K562 (cell line): ENCODE measurements at regions not wholly inside any gene's neighbourhood (a gene's known extent, or its start where the extent isn't known, plus 50 kb on each side); places are given as distances from the start of the nearest gene placed in this dataset.
A peak's percentile ranks its signal among the peaks of the same experiment; 100 is the strongest.

Experiments
- ATAC-seq: fragments of 200-7000 bp; cut with Tn5 transposase; 3 replicates; pipeline ENCODE4 v1.9.1; 2020; ENCODE audit warnings: moderate library complexity
- BruUV-seq: library from RNA; stranded (reverse); fragments of 400-500 nt; replicated peaks from 2 replicates; lab custom pipeline; 2021; lab: Mats Ljungman, UMichigan
- CTCF ChIA-PET: fragments of 300-600 bp; formaldehyde crosslinking; extraction: SDS; loops from one replicate; lab custom pipeline; 2021; ENCODE audit warnings: low intra/inter-chr PET ratio; lab: Yijun Ruan, JAX
- POLR2A ChIA-PET: fragments of 300-600, 350-650 bp; sonication (Branson Sonifier 250); formaldehyde crosslinking; extraction: SDS; loops from one replicate; lab custom pipeline; 2021; ENCODE audit warnings: antibody characterized with exemption, inconsistent platforms; lab: Yijun Ruan, JAX
- DNase-seq, 4 experiments: peaks; one replicate each; pipeline versions ENCODE4 v3.0.0 to v3.0.0-alpha.2; 2011 to 2018; ENCODE audit warnings: low spot score in 3 of 4, mixed read lengths in 3 of 4; ENCODE audit errors: extremely low read depth in 1 of 4
- FAIRE-seq: peaks from 2 replicates; lab custom pipeline; 2011; peaks lifted over from hg19 to GRCh38; lab: Jason Lieb, UNC
- H2AFZ ChIP-seq: 2 replicates; pipeline ENCODE4 v1.6.0; 2011; ENCODE audit warnings: low read depth, low read length, control low read depth, inconsistent platforms
- H3K27ac ChIP-seq: fragments of 200-600 bp; 3 replicates; pipeline ENCODE4 v1.8.0; 2011; ENCODE audit warnings: low read depth, mild to moderate bottlenecking, control low read depth, inconsistent platforms, low read length, moderate library complexity, mixed read lengths; ENCODE audit errors: extremely low read depth
- H3K27me3 ChIP-seq, 2 experiments: fragments of 300-600 bp in 1 of 2; 2 replicates in 1 of 2; 3 replicates in 1 of 2; pipeline versions ENCODE4 v1.6.0 to v1.8.0; 2011; ENCODE audit warnings: inconsistent platforms in 2 of 2, low read length in 2 of 2, mild to moderate bottlenecking in 1 of 2, mixed read lengths in 1 of 2, moderate library complexity in 1 of 2; ENCODE audit not compliant: control insufficient read depth in 2 of 2, insufficient read depth in 2 of 2
- H3K36me3 ChIP-seq: fragments of 300-600 bp; 3 replicates; pipeline ENCODE4 v1.8.0; 2011; ENCODE audit warnings: mild to moderate bottlenecking, low read length, inconsistent platforms; ENCODE audit not compliant: control insufficient read depth, insufficient read depth
- H3K4me1 ChIP-seq, 2 experiments: fragments of 200-600 bp in 1 of 2; replicated peaks in 1 of 2; 2 replicates in 1 of 2; 3 replicates in 1 of 2; pipeline versions ENCODE4 v1.5.1 to v1.8.0; 2011; ENCODE audit warnings: inconsistent platforms in 2 of 2, low read length in 2 of 2, mild to moderate bottlenecking in 1 of 2, mixed read lengths in 1 of 2, moderate library complexity in 1 of 2; ENCODE audit not compliant: control insufficient read depth in 2 of 2, insufficient read depth in 2 of 2
- H3K4me2 ChIP-seq: 2 replicates; pipeline ENCODE4 v1.6.1; 2011; ENCODE audit warnings: low read length, control low read depth, inconsistent platforms, mixed read lengths; ENCODE audit not compliant: insufficient read depth
- H3K4me3 ChIP-seq: fragments of 200-600 bp; sonication (generic), shearing (Covaris generic); 2 replicates; pipeline ENCODE4 v1.5.1; 2016; ENCODE audit warnings: control low read depth, inconsistent platforms
- H3K79me2 ChIP-seq: fragments of 200-600 bp; 3 replicates; pipeline ENCODE4 v1.8.0; 2011; ENCODE audit warnings: low read length, inconsistent platforms; ENCODE audit not compliant: control insufficient read depth, insufficient read depth
- H3K9ac ChIP-seq, 2 experiments: 2 replicates each; pipeline versions ENCODE4 v1.6.0 to v1.6.1; 2011; ENCODE audit warnings: low read depth in 2 of 2, low read length in 2 of 2, control low read depth in 1 of 2, inconsistent platforms in 1 of 2, mild to moderate bottlenecking in 1 of 2, mixed read lengths in 1 of 2; ENCODE audit not compliant: insufficient read depth in 1 of 2
- H3K9me1 ChIP-seq: one replicate; pipeline ENCODE4 v1.6.0; 2011; ENCODE audit warnings: inconsistent platforms, mild to moderate bottlenecking, low read length, moderate library complexity; ENCODE audit not compliant: control insufficient read depth, insufficient read depth
- H3K9me3 ChIP-seq: replicated peaks from 2 replicates; pipeline ENCODE4 v1.5.1; 2011; ENCODE audit warnings: low read depth, low read length, inconsistent platforms; ENCODE audit not compliant: control insufficient read depth, insufficient read depth
- H4K20me1 ChIP-seq: replicated peaks from 2 replicates; pipeline ENCODE4 v1.6.1; 2011; ENCODE audit warnings: low read length, inconsistent platforms, mixed read lengths; ENCODE audit not compliant: control insufficient read depth, insufficient read depth
- BHLHE40 ChIP-seq: IDR thresholded peaks from 2 replicates; pipeline ENCODE4 v1.6.1; 2011; ENCODE audit warnings: low read length, improper control_type of control experiment
- CBX3 ChIP-seq, 2 experiments: IDR thresholded peaks; 1 replicate in 1 of 2; 2 replicates in 1 of 2; pipeline ENCODE4 v1.6.1; 2012; ENCODE audit warnings: inconsistent platforms in 2 of 2, low read length in 2 of 2, borderline replicate concordance in 1 of 2, control low read depth in 1 of 2
- CBX5 ChIP-seq: IDR thresholded peaks from 2 replicates; pipeline ENCODE4 v1.6.1; 2014; ENCODE audit warnings: low read depth, borderline replicate concordance
- CXXC5 ChIP-seq: fragments of 250-450 bp; sonication (Bioruptor Pico); IDR thresholded peaks from 2 replicates; pipeline ENCODE4 v1.8.0; 2022; ENCODE audit warnings: inconsistent platforms, mild to moderate bottlenecking, moderate library complexity
- FOXP1 ChIP-seq: sonication (generic); formaldehyde crosslinking; IDR thresholded peaks from 2 replicates; pipeline ENCODE4 v1.8.0; 2022; ENCODE audit warnings: mild to moderate bottlenecking, missing genetic modification reagents
- GABPB1 ChIP-seq: sonication (generic); formaldehyde crosslinking; IDR thresholded peaks from 2 replicates; pipeline ENCODE4 v1.8.0; 2022; ENCODE audit warnings: mild to moderate bottlenecking, missing genetic modification reagents
- IRF1 ChIP-seq: sonication (generic); formaldehyde crosslinking; IDR thresholded peaks from 2 replicates; pipeline ENCODE4 v1.8.0; 2022; ENCODE audit warnings: missing genetic modification reagents, mild to moderate bottlenecking, borderline replicate concordance
- IRF2 ChIP-seq: sonication (generic); formaldehyde crosslinking; IDR thresholded peaks from 2 replicates; pipeline ENCODE4 v1.8.1; 2022; ENCODE audit warnings: mild to moderate bottlenecking, missing genetic modification reagents
- MAFG ChIP-seq: fragments of 450-650 bp; conservative IDR thresholded peaks from 2 replicates; pipeline ENCODE4 v1.6.1; 2016; ENCODE audit warnings: missing genetic modification characterization, missing compliant biosample characterization
- NEUROD1 ChIP-seq: fragments of 150-350 bp; IDR thresholded peaks from 2 replicates; pipeline ENCODE4 v1.6.1; 2014; ENCODE audit warnings: borderline replicate concordance, low read length, low read depth; ENCODE audit not compliant: partially characterized antibody
- NFIC ChIP-seq: fragments of 450-650 bp; IDR thresholded peaks from 2 replicates; pipeline ENCODE4 v1.6.1; 2017; ENCODE audit warnings: mild to moderate bottlenecking, inconsistent platforms
- OTX1 ChIP-seq: fragments of 450-650 bp; formaldehyde crosslinking; IDR thresholded peaks from 2 replicates; pipeline ENCODE4 v1.4.0; 2022; ENCODE audit warnings: mild to moderate bottlenecking
- PHB2 ChIP-seq: fragments of 450-650 bp; IDR thresholded peaks from 2 replicates; pipeline ENCODE4 v1.6.1; 2017; ENCODE audit warnings: low read depth
- SAFB2 ChIP-seq: fragments of 200-400 bp; formaldehyde crosslinking; IDR thresholded peaks from 2 replicates; pipeline ENCODE4 v1.6.1; 2018; ENCODE audit warnings: borderline replicate concordance, low read length, low read depth, moderate library complexity; ENCODE audit not compliant: severe bottlenecking
- SMARCE1 ChIP-seq: fragments of 450-650 bp; IDR thresholded peaks from 2 replicates; pipeline ENCODE4 v1.7.1; 2016; ENCODE audit warnings: mild to moderate bottlenecking
- U2AF1 ChIP-seq: fragments of 200-400 bp; formaldehyde crosslinking; optimal IDR thresholded peaks from 2 replicates; pipeline ENCODE3; 2017; ENCODE audit warnings: mild to moderate bottlenecking, low read depth, low read length, moderate library complexity
- ZFP1 ChIP-seq: fragments of 450-650 bp; formaldehyde crosslinking; IDR thresholded peaks from 2 replicates; pipeline ENCODE4 v1.4.0; 2020; ENCODE audit warnings: mild to moderate bottlenecking, mixed read lengths
- ZNF146 ChIP-seq: IDR thresholded peaks from one replicate; pipeline ENCODE4 v1.6.1; 2018; ENCODE audit warnings: missing compliant biosample characterization; ENCODE audit not compliant: unreplicated experiment
- WGBS: fragments of 100-300 bp; shearing (Covaris generic); methylation state at CpG from one replicate; pipeline ENCODE4 v1.1.6; 2016; ENCODE audit warnings: low coverage, mixed read lengths; ENCODE audit not compliant: insufficient coverage; ENCODE audit errors: missing lambda C conversion rate; 5-methylcytosine and 5-hydroxymethylcytosine counted together
- in situ Hi-C: fragments of 300-500 bp; cut with MboI; formaldehyde crosslinking; loops from 4 replicates; pipeline ENCODE4 v1.15.0; 2018; ENCODE audit warnings: inconsistent platforms, mixed read lengths
- intact Hi-C: fragments of 100-400 bp; cut with micrococcal nuclease; formaldehyde crosslinking; loops from 2 replicates; pipeline ENCODE4 v1.14.2; 2022

DNA sequence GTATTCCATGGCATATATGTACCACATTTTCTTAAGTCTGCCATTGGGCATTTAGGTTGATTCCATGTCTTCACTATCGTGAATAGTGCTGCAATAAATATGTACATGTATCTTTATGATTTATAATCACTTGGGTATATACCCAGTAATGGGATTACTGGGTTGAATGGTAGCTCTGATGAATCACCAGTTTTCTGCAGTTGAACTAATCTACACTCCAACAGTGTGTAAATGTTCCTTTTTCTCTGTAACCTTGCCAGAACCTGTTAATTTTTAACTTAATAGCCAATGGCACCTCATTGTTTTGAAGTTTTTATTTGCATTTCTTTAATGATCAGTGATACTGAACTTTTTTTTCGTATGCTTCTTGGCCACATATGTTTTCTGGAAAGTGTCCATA is 152.5 kb downstream of the CCNG2 start:
- no peaks in the 10 kb centered on the region for H3K9me1 ChIP-seq
- no peaks in the 10 kb centered on the region for H3K4me1 ChIP-seq
- H3K4me2 ChIP-seq, result no peak overlapping the region
- no peaks in the 10 kb centered on the region for H4K20me1 ChIP-seq
- no peaks in the 10 kb centered on the region for H3K36me3 ChIP-seq
- TF ChIP-seq FOXP1, result no peak
- no peak for TF ChIP-seq IRF1 (CRISPR knock-in tag)
- peak; percentile 24 for TF ChIP-seq ZNF146 (CRISPR knock-in tag)
- TF ChIP-seq NFIC, result no peak
- TF ChIP-seq OTX1, result no peak
- WGBS, result 2% methylated on average over 2 of the region's 2 CpGs
- no peak overlapping the region for H2AFZ ChIP-seq
- ChIA-PET CTCF (interaction anchor here (0.6 kb wide), 1 partner anchor 362 kb away, joined by 3 read pairs; no protein-coding TSS in a partner anchor), POLR2A (no interaction called here)
- H3K4me3 ChIP-seq, result no peak overlapping the region
- BruUV-seq, result no TSS peak
- no peak overlapping the region for H3K27ac ChIP-seq
- DNase-seq (no peak), FAIRE-seq (no peak), ATAC-seq (no peak)
- intact Hi-C loops, result loop anchor here (1.0 to 10.0 kb wide), 2 partner anchors 69 to 265 kb away; no protein-coding TSS in a partner anchor
- H3K9me3 ChIP-seq, result no peaks in the 10 kb centered on the region
- H3K9ac ChIP-seq, result no peak overlapping the region
- no peaks in the 10 kb centered on the region for H3K79me2 ChIP-seq
- no peaks in the 10 kb centered on the region for H3K27me3 ChIP-seq
- in situ Hi-C loops, result no loop called here

GRCh38 chr4:77310931-77311330 is 153.9 kb downstream of the CCNG2 start:
- in situ Hi-C loops, result no loop called here
- POLR2A ChIA-PET, result no interaction called here
- no peak for TF ChIP-seq IRF2 (CRISPR knock-in tag)
- TF ChIP-seq U2AF1, result no peak
- TF ChIP-seq SMARCE1, result no peak
- TF ChIP-seq CBX5, result no peak
- TF ChIP-seq NEUROD1, result no peak
- no peak for TF ChIP-seq BHLHE40
- no peak for TF ChIP-seq CBX3 (IDR thresholded peaks at IDR 0.05; ENCODE audit: borderline replicate concordance in 1 of 2, low read length in 2 of 2)
- TF ChIP-seq CXXC5 (CRISPR knock-in tag), result no peak
- no peak for TF ChIP-seq PHB2
- TF ChIP-seq MAFG, result no peak
- no peak for TF ChIP-seq GABPB1 (CRISPR knock-in tag)
- no peak for TF ChIP-seq SAFB2
- no peak for TF ChIP-seq ZFP1

More at GRCh38 chr4:77310931-77311330, 153.9 kb downstream of the CCNG2 start:
- no TSS peak for BruUV-seq
- Histone ChIP-seq H4K20me1 (no peaks in the 10 kb centered on the region), H3K27me3 (no peaks in the 10 kb centered on the region), H3K9me1 (no peaks in the 10 kb centered on the region), H3K9me3 (no peaks in the 10 kb centered on the region), H3K4me3 (no peak overlapping the region), H3K4me2 (no peak overlapping the region), H3K9ac (no peak overlapping the region), H3K36me3 (no peaks in the 10 kb centered on the region), H3K79me2 (no peaks in the 10 kb centered on the region), H3K27ac (no peak overlapping the region), H3K4me1 (no peaks in the 10 kb centered on the region), H2AFZ (no peak overlapping the region)
- CTCF ChIA-PET, result no interaction called here
- 0% methylated on average over 3 of the region's 3 CpGs for WGBS
- DNase-seq (no peak), FAIRE-seq (no peak), ATAC-seq (no peak)
- intact Hi-C loops, result no loop called here
